ENCODE measurements at regions not wholly inside any gene's neighbourhood (a gene's known extent, or its start where the extent isn't known, plus 50 kb on each side); places are given as distances from the start of the nearest gene placed in this dataset.

GRCh38 chr20:22501566-22502344 lies 82.6 kb downstream of the FOXA2 start:
- ChIA-PET POLR2A (ENCODE audit: unreplicated experiment) (no interaction called here), CTCF (no interaction called here)

GRCh38 chr20:22501034-22501433 lies 83.3 kb downstream of the FOXA2 start:
- intact Hi-C loops (cut with micrococcal nuclease; ENCODE audit: unreplicated experiment) = no loop called here
- Histone ChIP-seq H3K27me3 (ENCODE audit: insufficient read depth, low read depth) (0 out of 2 replicates have a peak, but pooled peaks cover 16% of the 10 kb centered on the region), H3K4me2 (no peak overlapping the region), H4K20me1 (ENCODE audit: insufficient read depth) (no peaks in the 10 kb centered on the region), H3K9me2 (ENCODE audit: insufficient read depth) (no peaks in the 10 kb centered on the region), H3K36me3 (ENCODE audit: low read depth) (no peaks in the 10 kb centered on the region), H3K4me3 (no peak overlapping the region), H3K9me3 (ENCODE audit: insufficient read depth, low read depth) (no peaks in the 10 kb centered on the region; the same call in 1 of the 2 replicates), H3K79me2 (ENCODE audit: low read depth) (no peaks in the 10 kb centered on the region), H2AFZ (no peak overlapping the region), H3F3A (ENCODE audit: insufficient read depth, low read depth) (no peaks in the 10 kb centered on the region), H3K27ac (no peak overlapping the region), H3K4me1 (replicated peaks; ENCODE audit: insufficient read depth) (no peaks in the 10 kb centered on the region)
- ChIA-PET POLR2A (ENCODE audit: unreplicated experiment) (no interaction called here), CTCF (no interaction called here)
- no peak for TF ChIP-seq CTCF (conservative IDR thresholded peaks at IDR 0.05)
- TF ChIP-seq EZH2 (IDR thresholded peaks at IDR 0.05; ENCODE audit: low read depth) = no peak
- BruUV-seq (replicated peaks) = no TSS peak
- DNase-seq = no peak

More at GRCh38 chr20:22501566-22502344, 82.6 kb downstream of the FOXA2 start:
- H3K9me2 ChIP-seq (ENCODE audit: insufficient read depth) = no peaks in the 10 kb centered on the region
- H4K20me1 ChIP-seq (ENCODE audit: insufficient read depth) = no peaks in the 10 kb centered on the region
- no peak overlapping the region for H2AFZ ChIP-seq
- no peaks in the 10 kb centered on the region for H3K36me3 ChIP-seq (ENCODE audit: low read depth)
- DNase-seq = no peak
- 0 out of 2 replicates have a peak, but pooled peaks cover 16% of the 10 kb centered on the region for H3K27me3 ChIP-seq (ENCODE audit: insufficient read depth, low read depth)
- H3F3A ChIP-seq (ENCODE audit: insufficient read depth, low read depth) = no peaks in the 10 kb centered on the region
- H3K79me2 ChIP-seq (ENCODE audit: low read depth) = no peaks in the 10 kb centered on the region
- no peak overlapping the region for H3K4me3 ChIP-seq
- no peak for TF ChIP-seq CTCF (conservative IDR thresholded peaks at IDR 0.05)
- no peak for TF ChIP-seq EZH2 (IDR thresholded peaks at IDR 0.05; ENCODE audit: low read depth)
- no peaks in the 10 kb centered on the region for H3K4me1 ChIP-seq (replicated peaks; ENCODE audit: insufficient read depth)
- H3K9me3 ChIP-seq (ENCODE audit: insufficient read depth, low read depth) = no peaks in the 10 kb centered on the region; the same call in 1 of the 2 replicates
- H3K4me2 ChIP-seq = no peak overlapping the region
- H3K27ac ChIP-seq = no peak overlapping the region
- no TSS peak for BruUV-seq (replicated peaks)
- intact Hi-C loops (cut with micrococcal nuclease; ENCODE audit: unreplicated experiment) = no loop called here

GRCh38 chr20:22499515-22500166 lies 84.7 kb downstream of the FOXA2 start:
- H3K9me3 ChIP-seq (ENCODE audit: insufficient read depth, low read depth) = no peaks in the 10 kb centered on the region; the same call in 1 of the 2 replicates
- intact Hi-C loops (cut with micrococcal nuclease; ENCODE audit: unreplicated experiment) = no loop called here
- no peaks in the 10 kb centered on the region for H3K4me1 ChIP-seq (replicated peaks; ENCODE audit: insufficient read depth)
- H2AFZ ChIP-seq = no peak overlapping the region
- no peak for TF ChIP-seq EZH2 (IDR thresholded peaks at IDR 0.05; ENCODE audit: low read depth)
- TF ChIP-seq CTCF (conservative IDR thresholded peaks at IDR 0.05) = no peak
- no peak for DNase-seq
- H3K79me2 ChIP-seq (ENCODE audit: low read depth) = no peaks in the 10 kb centered on the region
- POLR2A ChIA-PET (ENCODE audit: unreplicated experiment) = no interaction called here
- H3K4me2 ChIP-seq = no peak overlapping the region
- no peaks in the 10 kb centered on the region for H3K9me2 ChIP-seq (ENCODE audit: insufficient read depth)
- H3F3A ChIP-seq (ENCODE audit: insufficient read depth, low read depth) = no peaks in the 10 kb centered on the region
- no peaks in the 10 kb centered on the region for H3K36me3 ChIP-seq (ENCODE audit: low read depth)
- H4K20me1 ChIP-seq (ENCODE audit: insufficient read depth) = no peaks in the 10 kb centered on the region
- H3K4me3 ChIP-seq = no peak overlapping the region
- no TSS peak for BruUV-seq (replicated peaks)
- CTCF ChIA-PET = no interaction called here
- H3K27me3 ChIP-seq (ENCODE audit: insufficient read depth, low read depth) = 0 out of 2 replicates have a peak, but pooled peaks cover 16% of the 10 kb centered on the region
- no peak overlapping the region for H3K27ac ChIP-seq
